H1 (cell line): ENCODE measurements at regions not wholly inside any gene's neighbourhood (a gene's known extent, or its start where the extent isn't known, plus 50 kb on each side); places are given as distances from the start of the nearest gene placed in this dataset.

Experiments
- BCL11A ChIP-seq, 2 experiments: IDR thresholded peaks; one replicate each; pipeline ENCODE4 v1.6.1; 2011; ENCODE audit warnings: low read depth in 2 of 2, low read length in 2 of 2, mild to moderate bottlenecking in 2 of 2
- CBX5 ChIP-seq: fragments of 300-800, 300-1000 bp; sonication (generic); IDR thresholded peaks from 2 replicates; pipeline ENCODE4 v1.7.1; 2016; ENCODE audit warnings: antibody characterized with exemption, low read length, low read depth
- CEBPB ChIP-seq: IDR thresholded peaks from 2 replicates; pipeline ENCODE4 v1.6.1; 2012; ENCODE audit warnings: low read depth, low read length
- CTBP2 ChIP-seq: IDR thresholded peaks from 2 replicates; pipeline ENCODE4 v1.7.0; 2011; ENCODE audit warnings: borderline replicate concordance, mild to moderate bottlenecking, moderate library complexity, mixed read lengths, low read length; ENCODE audit not compliant: insufficient read depth, insufficient read length
- CTCF ChIP-seq, 3 experiments: IDR thresholded peaks; 1 replicate in 2 of 3; 2 replicates in 1 of 3; pipeline versions ENCODE4 v1.5.1 to v1.6.1; 2011; ENCODE audit warnings: low read length in 3 of 3, mild to moderate bottlenecking in 3 of 3, inconsistent platforms in 2 of 3, low read depth in 1 of 3, moderate library complexity in 1 of 3; ENCODE audit not compliant: insufficient read depth in 1 of 3; ENCODE audit errors: control extremely low read depth in 1 of 3
- GABPA ChIP-seq: IDR thresholded peaks from 2 replicates; pipeline ENCODE4 v1.6.1; 2011; ENCODE audit warnings: mild to moderate bottlenecking, low read length, moderate library complexity, borderline replicate concordance; ENCODE audit not compliant: insufficient read depth
- HDAC2 ChIP-seq, 2 experiments: fragments of 300-600 bp in 1 of 2; sonication (generic) in 1 of 2; IDR thresholded peaks; 2 replicates each; pipeline ENCODE4 v1.6.1; 2011 to 2012; ENCODE audit warnings: low read depth in 2 of 2, low read length in 2 of 2, mild to moderate bottlenecking in 2 of 2, moderate library complexity in 2 of 2, borderline replicate concordance in 1 of 2, inconsistent platforms in 1 of 2
- KDM4A ChIP-seq: IDR thresholded peaks from one replicate; pipeline ENCODE4 v1.7.1; 2012; ENCODE audit warnings: low read depth, mild to moderate bottlenecking, moderate library complexity, low read length, inconsistent platforms; ENCODE audit not compliant: severe bottlenecking
- NANOG ChIP-seq: IDR thresholded peaks from 2 replicates; pipeline ENCODE4 v1.6.1; 2011; ENCODE audit warnings: low read length, low read depth, mild to moderate bottlenecking, inconsistent platforms; ENCODE audit not compliant: insufficient read depth, poor library complexity, severe bottlenecking
- PHF8 ChIP-seq: fragments of 200-600 bp; sonication (generic); conservative IDR thresholded peaks from 2 replicates; pipeline ENCODE4 v1.7.1; 2012; ENCODE audit warnings: low read depth, mild to moderate bottlenecking, inconsistent platforms, low read length, moderate library complexity
- POLR2A ChIP-seq, 2 experiments: IDR thresholded peaks; 1 replicate in 1 of 2; 2 replicates in 1 of 2; pipeline ENCODE4 v1.6.1; 2011; ENCODE audit warnings: low read depth in 2 of 2, low read length in 2 of 2, mild to moderate bottlenecking in 2 of 2; ENCODE audit errors: control extremely low read depth in 1 of 2
- POU5F1 ChIP-seq: IDR thresholded peaks from 2 replicates; pipeline ENCODE4 v1.6.1; 2011; ENCODE audit warnings: low read depth, mild to moderate bottlenecking, low read length, moderate library complexity
- RAD21 ChIP-seq, 2 experiments: IDR thresholded peaks in 1 of 2; conservative IDR thresholded peaks in 1 of 2; 2 replicates each; pipeline ENCODE4 v1.6.1; 2011; ENCODE audit warnings: low read depth in 2 of 2, low read length in 2 of 2, improper control_type of control experiment in 1 of 2, inconsistent platforms in 1 of 2, mild to moderate bottlenecking in 1 of 2, moderate library complexity in 1 of 2
- SIN3A ChIP-seq, 2 experiments: IDR thresholded peaks in 1 of 2; conservative IDR thresholded peaks in 1 of 2; 2 replicates each; pipeline ENCODE4 v1.6.1; 2011 to 2012; ENCODE audit warnings: low read length in 2 of 2, improper control_type of control experiment in 1 of 2, low read depth in 1 of 2, mild to moderate bottlenecking in 1 of 2
- SIRT6 ChIP-seq: IDR thresholded peaks from one replicate; pipeline ENCODE4 v1.7.1; 2012; ENCODE audit warnings: low read length, inconsistent platforms
- TAF1 ChIP-seq: IDR thresholded peaks from 2 replicates; pipeline ENCODE4 v1.6.1; 2011; ENCODE audit warnings: mild to moderate bottlenecking, low read depth, low read length
- TAF7 ChIP-seq: optimal IDR thresholded peaks from 2 replicates; pipeline ENCODE3; 2011; ENCODE audit warnings: low read depth, mild to moderate bottlenecking, inconsistent platforms, low read length, moderate library complexity, borderline replicate concordance
- YY1 ChIP-seq: IDR thresholded peaks from 2 replicates; pipeline ENCODE4 v1.6.1; 2011; ENCODE audit warnings: low read depth, mild to moderate bottlenecking, low read length

- TF ChIP-seq CTCF (IDR thresholded peaks at IDR 0.05; ENCODE audit: control extremely low read depth in 1 of 3, insufficient read depth in 1 of 3, low read depth in 1 of 3, low read length in 3 of 3) (peak; percentile 60 to 66 (median 62)), CBX5 (no peak), CEBPB (no peak), PHF8 (peak; percentile 80), YY1 (peak; percentile 48; the same call in 1 of the 2 replicates), BCL11A (IDR thresholded peaks at IDR 0.05; ENCODE audit: low read depth in 2 of 2, low read length in 2 of 2) (no peak), NANOG (peak; percentile 16), KDM4A (peak; percentile 65), TAF1 (peak; percentile 89), CTBP2 (no peak), POLR2A (IDR thresholded peaks at IDR 0.05; ENCODE audit: control extremely low read depth in 1 of 2, low read depth in 2 of 2, low read length in 2 of 2) (peak; percentile 73 to 92), HDAC2 (IDR thresholded peaks at IDR 0.05; ENCODE audit: borderline replicate concordance in 1 of 2, low read depth in 2 of 2, low read length in 2 of 2) (peak in 1 of 2 experiments; percentile 88; a peak in 2 of 4 replicates), GABPA (peak; percentile 39; the same call in 1 of the 2 replicates), SIN3A (conservative IDR thresholded peaks at IDR 0.05 in 1 of 2, IDR thresholded peaks at IDR 0.05 in 1 of 2; ENCODE audit: low read depth in 1 of 2, low read length in 2 of 2) (peak; percentile 18 to 67; a peak in 2 of 4 replicates), RAD21 (IDR thresholded peaks at IDR 0.05 in 1 of 2, conservative IDR thresholded peaks at IDR 0.05 in 1 of 2; ENCODE audit: low read depth in 2 of 2, low read length in 2 of 2) (peak; percentile 57 to 63), SIRT6 (no peak), TAF7 (peak; percentile 44), POU5F1 (no peak)
Observed at GRCh38 chr3:168249550-168250414, 154.1 kb upstream of the GOLIM4 start (continued).
